ENCODE measurements at regions not wholly inside any gene's neighbourhood (a gene's known extent, or its start where the extent isn't known, plus 50 kb on each side); places are given as distances from the start of the nearest gene placed in this dataset.

- Histone ChIP-seq H3K36me3 (ENCODE audit: control insufficient read depth, insufficient read depth, low read length) (no peaks in the 10 kb centered on the region), H3K4me3 (ENCODE audit: low read depth, low read length) (no peak overlapping the region), H3K27me3 (ENCODE audit: control insufficient read depth, insufficient read depth, low read length) (no peaks in the 10 kb centered on the region)
- FAIRE-seq (no peak), DNase-seq (ENCODE audit: low read depth) (no peak)
- no peak for TF ChIP-seq CTCF (IDR thresholded peaks at IDR 0.05; ENCODE audit: insufficient read depth, low read length, severe bottlenecking)
Measured at GRCh38 chr1:38523568-38523939, 336.0 kb downstream of the RRAGC start.

GRCh38 chr1:38522915-38523567, 336.5 kb downstream of the RRAGC start:
- DNase-seq (ENCODE audit: low read depth) (no peak), FAIRE-seq (no peak)
- Histone ChIP-seq H3K4me3 (ENCODE audit: low read depth, low read length) (no peak overlapping the region), H3K27me3 (ENCODE audit: control insufficient read depth, insufficient read depth, low read length) (no peaks in the 10 kb centered on the region), H3K36me3 (ENCODE audit: control insufficient read depth, insufficient read depth, low read length) (no peaks in the 10 kb centered on the region)
- no peak for TF ChIP-seq CTCF (IDR thresholded peaks at IDR 0.05; ENCODE audit: insufficient read depth, low read length, severe bottlenecking)

DNA sequence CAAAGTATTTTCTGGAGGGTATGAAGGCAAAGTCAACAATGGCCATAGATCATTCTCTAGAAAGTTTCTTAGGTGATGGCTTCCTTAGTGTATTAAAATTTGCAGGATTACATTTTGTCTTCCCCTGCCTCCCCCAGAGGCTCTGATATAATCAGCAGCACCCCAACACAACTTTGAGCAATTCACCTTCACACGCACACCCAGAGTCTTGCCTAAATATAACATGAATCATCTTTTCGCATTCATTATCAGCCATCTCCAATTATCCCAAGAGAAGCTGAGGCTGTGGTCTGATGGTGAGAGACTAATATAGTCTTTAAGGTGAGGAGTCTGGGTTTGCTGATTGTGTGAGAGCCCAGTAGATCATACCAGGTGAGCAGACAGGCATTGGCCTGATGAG, 343.0 kb downstream of the RRAGC start:
- no peak for TF ChIP-seq CTCF (IDR thresholded peaks at IDR 0.05; ENCODE audit: insufficient read depth, low read length, severe bottlenecking)
- FAIRE-seq (no peak), DNase-seq (ENCODE audit: low read depth) (no peak)
- Histone ChIP-seq H3K27me3 (ENCODE audit: control insufficient read depth, insufficient read depth, low read length) (no peaks in the 10 kb centered on the region), H3K36me3 (ENCODE audit: control insufficient read depth, insufficient read depth, low read length) (no peaks in the 10 kb centered on the region), H3K4me3 (ENCODE audit: low read depth, low read length) (no peak overlapping the region)

DNA sequence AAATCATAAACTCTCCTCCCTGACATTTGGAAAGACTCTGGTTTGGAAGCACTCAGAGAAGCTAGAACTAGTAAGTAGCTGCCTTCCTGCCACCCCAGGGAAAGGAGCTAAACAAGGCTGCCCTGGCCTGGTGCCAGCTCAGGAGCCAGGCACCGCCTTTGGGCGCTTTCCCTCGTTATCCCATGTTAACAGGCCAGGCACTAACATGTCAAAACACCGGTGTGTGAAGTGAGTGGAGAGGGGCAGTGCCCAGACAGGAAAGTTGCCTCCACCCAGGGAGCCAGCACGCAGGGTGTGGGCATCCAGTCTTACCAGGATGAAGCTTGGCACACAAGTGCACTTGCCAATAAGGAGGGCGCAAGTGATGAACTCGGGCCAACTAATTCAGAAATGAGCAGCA, 346.8 kb downstream of the RRAGC start:
- TF ChIP-seq CTCF (IDR thresholded peaks at IDR 0.05; ENCODE audit: insufficient read depth, low read length, severe bottlenecking), result no peak

GRCh38 chr1:38512024-38512767, 347.4 kb downstream of the RRAGC start:
- FAIRE-seq (no peak), DNase-seq (ENCODE audit: low read depth) (no peak)
- no peaks in the 10 kb centered on the region for H3K36me3 ChIP-seq (ENCODE audit: control insufficient read depth, insufficient read depth, low read length)
- peaks cover 4% of the 10 kb centered on the region for H3K27me3 ChIP-seq (ENCODE audit: control insufficient read depth, insufficient read depth, low read length)
- no peak for TF ChIP-seq CTCF (IDR thresholded peaks at IDR 0.05; ENCODE audit: insufficient read depth, low read length, severe bottlenecking)
- no peak overlapping the region for H3K4me3 ChIP-seq (ENCODE audit: low read depth, low read length)

More for the DNA sequence above, 346.8 kb downstream of the RRAGC start:
- DNase-seq (ENCODE audit: low read depth) (peak; percentile 74), FAIRE-seq (no peak)
- H3K4me3 ChIP-seq (ENCODE audit: low read depth, low read length), result no peak overlapping the region
- H3K27me3 ChIP-seq (ENCODE audit: control insufficient read depth, insufficient read depth, low read length), result peaks cover 4% of the 10 kb centered on the region
- H3K36me3 ChIP-seq (ENCODE audit: control insufficient read depth, insufficient read depth, low read length), result no peaks in the 10 kb centered on the region
